ENCODE measurements at regions not wholly inside any gene's neighbourhood (a gene's known extent, or its start where the extent isn't known, plus 50 kb on each side); places are given as distances from the start of the nearest gene placed in this dataset.
"Not testable (repeated sequence)": the region's sequence is repeated elsewhere in the genome, so short reads cannot be mapped to it uniquely, and the experiment has no call there.

DNA sequence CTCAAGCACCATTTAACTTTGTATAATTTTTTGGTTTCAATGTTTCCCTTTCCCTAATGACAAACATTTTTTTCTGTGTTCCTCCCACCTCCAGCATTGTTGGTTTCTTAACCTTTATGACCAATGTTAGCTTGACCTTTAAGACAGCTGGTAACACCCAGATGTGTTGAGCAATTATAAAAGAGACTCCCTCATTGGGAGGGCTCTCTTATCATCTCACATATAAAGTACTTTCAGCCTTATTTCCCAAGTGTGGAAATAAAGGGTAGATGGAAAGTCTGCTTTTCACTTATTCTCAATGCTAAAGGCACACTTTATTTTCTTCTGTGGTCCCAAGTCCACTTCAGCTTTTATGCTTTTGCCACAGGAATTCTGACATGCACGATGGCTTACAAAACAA, 1420.4 kb downstream of the RAPGEF2 start:
- Mint-ChIP-seq H3K27ac (no peak overlapping the region), H3K4me3 (ENCODE audit: low read depth) (no peak overlapping the region), H3K36me3 (ENCODE audit: insufficient read depth) (no peaks in the 10 kb centered on the region), H3K4me1 (ENCODE audit: low read depth) (peaks cover 1% of the 10 kb centered on the region), H3K9me3 (ENCODE audit: low read depth) (peaks cover 5% of the 10 kb centered on the region), H3K27me3 (no peaks in the 10 kb centered on the region)
- DNase-seq (ENCODE audit: low spot score, unreplicated experiment), result no peak
- TF ChIP-seq, protein P1, sequence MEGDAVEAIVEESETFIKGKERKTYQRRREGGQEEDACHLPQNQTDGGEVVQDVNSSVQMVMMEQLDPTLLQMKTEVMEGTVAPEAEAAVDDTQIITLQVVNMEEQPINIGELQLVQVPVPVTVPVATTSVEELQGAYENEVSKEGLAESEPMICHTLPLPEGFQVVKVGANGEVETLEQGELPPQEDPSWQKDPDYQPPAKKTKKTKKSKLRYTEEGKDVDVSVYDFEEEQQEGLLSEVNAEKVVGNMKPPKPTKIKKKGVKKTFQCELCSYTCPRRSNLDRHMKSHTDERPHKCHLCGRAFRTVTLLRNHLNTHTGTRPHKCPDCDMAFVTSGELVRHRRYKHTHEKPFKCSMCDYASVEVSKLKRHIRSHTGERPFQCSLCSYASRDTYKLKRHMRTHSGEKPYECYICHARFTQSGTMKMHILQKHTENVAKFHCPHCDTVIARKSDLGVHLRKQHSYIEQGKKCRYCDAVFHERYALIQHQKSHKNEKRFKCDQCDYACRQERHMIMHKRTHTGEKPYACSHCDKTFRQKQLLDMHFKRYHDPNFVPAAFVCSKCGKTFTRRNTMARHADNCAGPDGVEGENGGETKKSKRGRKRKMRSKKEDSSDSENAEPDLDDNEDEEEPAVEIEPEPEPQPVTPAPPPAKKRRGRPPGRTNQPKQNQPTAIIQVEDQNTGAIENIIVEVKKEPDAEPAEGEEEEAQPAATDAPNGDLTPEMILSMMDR (IDR thresholded peaks at IDR 0.05; ENCODE audit: unreplicated experiment), result no peak

DNA sequence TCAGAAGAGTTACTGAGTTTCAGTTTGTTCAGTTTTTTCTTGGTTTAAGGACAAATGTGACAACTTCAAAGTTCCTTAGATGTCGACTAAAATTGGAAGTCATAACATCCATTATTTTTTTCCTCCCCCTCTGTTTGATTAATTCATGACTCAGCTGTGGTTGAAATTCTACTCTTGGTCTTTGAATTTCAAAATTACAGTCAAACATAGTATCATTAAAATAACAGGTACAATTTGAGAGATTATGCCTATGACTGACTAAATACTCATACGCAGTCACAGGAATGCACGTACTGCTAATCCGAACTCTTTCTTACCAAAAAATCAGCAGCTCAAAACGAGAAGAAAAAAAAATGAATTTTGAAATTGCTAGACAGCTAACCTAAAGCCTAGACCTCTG, 1434.8 kb downstream of the RAPGEF2 start:
- TF ChIP-seq, protein P1 (IDR thresholded peaks at IDR 0.05; ENCODE audit: unreplicated experiment), result no peak
- H3K27me3 Mint-ChIP-seq, result no peaks in the 10 kb centered on the region

DNA sequence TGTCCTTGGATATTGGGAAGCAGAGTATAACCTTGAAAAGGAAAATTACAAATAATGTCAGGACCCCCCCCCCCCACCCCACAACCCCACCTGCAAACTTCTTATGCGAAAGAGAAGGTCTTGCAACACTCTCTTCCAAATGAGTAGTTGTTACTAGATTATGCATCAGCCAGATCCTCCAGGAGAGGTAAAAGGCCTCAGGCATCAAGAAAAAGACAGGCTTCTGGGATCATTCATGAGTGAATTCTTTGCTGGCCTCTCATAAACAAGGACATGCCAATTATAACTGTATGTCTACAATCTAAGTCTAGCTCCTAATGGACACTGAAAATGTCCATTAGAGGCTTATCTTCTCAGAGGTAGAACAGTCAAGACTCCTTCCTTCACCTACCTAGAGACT, 1443.3 kb downstream of the RAPGEF2 start:
- DNase-seq (ENCODE audit: low spot score, unreplicated experiment), result no peak
- H3K4me3 Mint-ChIP-seq (ENCODE audit: low read depth), result no peak overlapping the region

More for the DNA sequence above, 1434.8 kb downstream of the RAPGEF2 start:
- no peaks in the 10 kb centered on the region for H3K36me3 Mint-ChIP-seq (ENCODE audit: insufficient read depth)
- H3K27ac Mint-ChIP-seq, result no peak overlapping the region
- no peaks in the 10 kb centered on the region for H3K4me1 Mint-ChIP-seq (ENCODE audit: low read depth)
- H3K9me3 Mint-ChIP-seq (ENCODE audit: low read depth), result peaks cover 10% of the 10 kb centered on the region
- no peak for DNase-seq (ENCODE audit: low spot score, unreplicated experiment)
- no peak overlapping the region for H3K4me3 Mint-ChIP-seq (ENCODE audit: low read depth)

DNA sequence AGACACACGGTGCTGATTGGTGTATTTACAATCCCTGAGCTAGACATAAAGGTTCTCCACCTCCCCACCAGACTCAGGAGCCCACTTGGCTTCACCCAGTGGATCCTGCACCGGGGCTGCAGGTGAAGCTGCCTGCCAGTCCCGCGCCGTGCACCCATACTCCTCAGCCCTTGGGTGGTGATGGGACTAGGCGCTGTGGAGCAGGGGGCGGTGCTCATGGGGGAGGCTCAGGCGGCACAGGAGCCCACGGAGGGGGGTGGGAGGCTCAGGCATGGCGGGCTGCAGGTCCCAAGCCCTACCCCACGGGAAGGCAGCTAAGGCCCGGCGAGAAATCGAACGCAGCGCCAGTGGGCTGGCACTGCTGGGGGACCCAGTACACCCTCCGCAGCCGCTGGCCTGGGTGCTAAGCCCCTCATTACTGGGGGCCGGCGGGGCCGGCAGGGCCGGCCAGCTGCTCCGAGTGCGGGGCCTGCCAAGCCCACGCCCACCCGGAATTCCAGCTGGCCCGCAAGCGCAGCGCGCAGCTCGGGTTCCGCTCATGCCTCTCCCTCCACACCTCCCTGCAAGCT, 1447.2 kb downstream of the RAPGEF2 start:
- not testable (repeated sequence) for H3K9me3 Mint-ChIP-seq (ENCODE audit: low read depth); H3K4me3 Mint-ChIP-seq (ENCODE audit: low read depth); H3K4me1 Mint-ChIP-seq (ENCODE audit: low read depth); H3K36me3 Mint-ChIP-seq (ENCODE audit: insufficient read depth); H3K27me3 Mint-ChIP-seq; H3K27ac Mint-ChIP-seq; DNase-seq (ENCODE audit: low spot score, unreplicated experiment)

More for the DNA sequence above, 1443.3 kb downstream of the RAPGEF2 start:
- peaks cover 13% of the 10 kb centered on the region for H3K9me3 Mint-ChIP-seq (ENCODE audit: low read depth)
- peaks cover 2% of the 10 kb centered on the region for H3K4me1 Mint-ChIP-seq (ENCODE audit: low read depth)
- TF ChIP-seq, protein P1 (IDR thresholded peaks at IDR 0.05; ENCODE audit: unreplicated experiment), result no peak
- H3K27me3 Mint-ChIP-seq, result no peaks in the 10 kb centered on the region
- H3K36me3 Mint-ChIP-seq (ENCODE audit: insufficient read depth), result no peaks in the 10 kb centered on the region
- H3K27ac Mint-ChIP-seq, result no peak overlapping the region

DNA sequence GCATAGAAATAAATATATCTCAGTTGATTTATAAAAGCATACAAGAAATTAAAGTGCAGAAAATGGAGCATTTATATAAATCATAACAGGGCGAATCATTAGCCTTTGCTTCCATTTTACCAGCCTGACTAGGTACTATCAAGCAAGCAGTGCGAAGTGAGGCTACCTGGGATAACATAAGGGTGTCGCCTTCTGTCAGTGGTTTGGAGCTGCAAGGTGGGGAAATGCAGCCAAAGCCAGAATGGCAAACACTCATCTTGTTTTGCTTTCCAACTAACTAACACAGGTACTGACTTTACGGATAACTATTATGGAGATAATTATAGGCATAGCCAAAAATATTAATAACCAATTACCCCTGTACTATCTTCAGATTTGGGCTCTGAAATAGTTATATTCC, 1459.8 kb downstream of the RAPGEF2 start:
- TF ChIP-seq, protein P1 (IDR thresholded peaks at IDR 0.05; ENCODE audit: unreplicated experiment), result no peak
- no peaks in the 10 kb centered on the region for H3K27me3 Mint-ChIP-seq
- H3K4me3 Mint-ChIP-seq (ENCODE audit: low read depth), result no peak overlapping the region
- no peaks in the 10 kb centered on the region for H3K9me3 Mint-ChIP-seq (ENCODE audit: low read depth)
- no peaks in the 10 kb centered on the region for H3K4me1 Mint-ChIP-seq (ENCODE audit: low read depth)
- no peak for DNase-seq (ENCODE audit: low spot score, unreplicated experiment)
- no peaks in the 10 kb centered on the region for H3K36me3 Mint-ChIP-seq (ENCODE audit: insufficient read depth)
- no peak overlapping the region for H3K27ac Mint-ChIP-seq

DNA sequence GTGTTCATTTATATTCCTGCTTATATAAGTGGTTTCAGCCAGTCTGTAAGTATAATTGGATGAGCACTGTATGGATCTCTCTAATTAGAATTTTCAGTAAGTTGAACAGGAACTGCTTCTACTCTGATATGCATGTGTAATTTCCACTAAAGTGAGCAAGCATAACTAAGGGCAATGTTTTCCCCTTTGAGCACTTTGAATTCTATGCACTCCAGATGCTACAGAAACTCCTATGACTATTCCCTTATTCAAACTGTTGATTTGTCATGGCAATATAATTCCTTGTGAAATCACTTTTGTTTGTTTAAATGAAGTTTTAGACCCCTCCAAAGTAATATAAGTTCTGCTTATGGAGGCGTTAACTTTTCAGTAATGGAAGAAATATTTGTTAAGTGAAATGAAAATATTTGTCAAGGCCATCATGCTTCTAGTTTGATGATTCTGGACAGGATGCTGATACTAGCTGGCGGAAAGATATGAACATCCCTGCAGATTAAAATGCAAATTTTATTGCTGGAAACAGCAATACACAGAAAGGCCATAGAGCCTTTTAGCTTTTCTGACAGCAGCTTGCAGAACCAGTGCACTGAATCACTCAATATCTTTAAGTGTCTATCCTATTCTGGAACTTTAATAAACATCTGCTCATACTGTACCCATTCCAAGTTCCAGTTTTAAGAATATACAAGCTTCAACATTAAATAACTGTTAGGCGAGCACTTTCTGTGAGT, 1460.8 kb downstream of the RAPGEF2 start:
- Mint-ChIP-seq H3K27me3 (no peaks in the 10 kb centered on the region), H3K36me3 (ENCODE audit: insufficient read depth) (no peaks in the 10 kb centered on the region), H3K4me1 (ENCODE audit: low read depth) (no peaks in the 10 kb centered on the region), H3K27ac (no peak overlapping the region), H3K9me3 (ENCODE audit: low read depth) (no peaks in the 10 kb centered on the region), H3K4me3 (ENCODE audit: low read depth) (no peak overlapping the region)
- TF ChIP-seq, protein P1 (IDR thresholded peaks at IDR 0.05; ENCODE audit: unreplicated experiment), result no peak
- no peak for DNase-seq (ENCODE audit: low spot score, unreplicated experiment)

Data from progenitor cell of endocrine pancreas (in vitro differentiated cells).